Fibroblast of the aortic adventitia (primary cell): ENCODE measurements at regions not wholly inside any gene's neighbourhood (a gene's known extent, or its start where the extent isn't known, plus 50 kb on each side); places are given as distances from the start of the nearest gene placed in this dataset.

ENCODE experiments used
- DNase-seq: peaks from one replicate; pipeline ENCODE4 v3.0.0-alpha.2; 2010; ENCODE audit warnings: low read depth
- H3K4me3 ChIP-seq: 2 replicates; pipeline ENCODE4 v1.5.1; 2011; ENCODE audit warnings: low read depth, mild to moderate bottlenecking, control low read depth, low read length, moderate library complexity
- CTCF ChIP-seq: IDR thresholded peaks from 2 replicates; pipeline ENCODE4 v1.5.1; 2011; ENCODE audit warnings: mild to moderate bottlenecking, low read length, control low read depth, inconsistent platforms; ENCODE audit not compliant: insufficient read depth

- no peak for TF ChIP-seq CTCF
- H3K4me3 ChIP-seq = no peak overlapping the region
- no peak for DNase-seq
Observed at GRCh38 chr10:21181451-21181850, 284.3 kb upstream of the NEBL start.

GRCh38 chr10:21180604-21181003, 283.5 kb upstream of the NEBL start:
- no peak for DNase-seq
- no peak overlapping the region for H3K4me3 ChIP-seq
- TF ChIP-seq CTCF = no peak

GRCh38 chr10:21176934-21177480, 279.9 kb upstream of the NEBL start:
- H3K4me3 ChIP-seq = no peak overlapping the region
- TF ChIP-seq CTCF = no peak
- DNase-seq = no peak

- TF ChIP-seq CTCF = no peak
- no peak overlapping the region for H3K4me3 ChIP-seq
- no peak for DNase-seq
Observed at GRCh38 chr10:21175797-21176196, 278.7 kb upstream of the NEBL start.

GRCh38 chr10:21174715-21175495, 277.8 kb upstream of the NEBL start:
- TF ChIP-seq CTCF = no peak
- no peak for DNase-seq
- H3K4me3 ChIP-seq = no peak overlapping the region

GRCh38 chr10:21173802-21174714, 276.9 kb upstream of the NEBL start:
- peak overlapping the region; percentile 52 for H3K4me3 ChIP-seq
- TF ChIP-seq CTCF = no peak
- no peak for DNase-seq
